BLaER1 (cell line): ENCODE measurements at regions not wholly inside any gene's neighbourhood (a gene's known extent, or its start where the extent isn't known, plus 50 kb on each side); places are given as distances from the start of the nearest gene placed in this dataset.

Source experiments
- H3K27ac ChIP-seq: shearing (Covaris generic); formaldehyde crosslinking; 2 replicates; pipeline ENCODE4 v1.8.1; 2022
- H3K27me3 ChIP-seq: shearing (Covaris generic); formaldehyde crosslinking; 2 replicates; pipeline ENCODE4 v1.8.1; 2022
- H3K36me3 ChIP-seq: shearing (Covaris generic); formaldehyde crosslinking; 2 replicates; pipeline ENCODE4 v1.8.1; 2022
- H3K4me1 ChIP-seq: shearing (Covaris generic); formaldehyde crosslinking; 2 replicates; pipeline ENCODE4 v1.8.1; 2022
- H3K4me2 ChIP-seq: shearing (Covaris generic); formaldehyde crosslinking; 2 replicates; pipeline ENCODE4 v1.8.1; 2022
- H3K4me3 ChIP-seq: shearing (Covaris generic); formaldehyde crosslinking; 2 replicates; pipeline ENCODE4 v1.8.1; 2022
- H3K9ac ChIP-seq: shearing (Covaris generic); formaldehyde crosslinking; 2 replicates; pipeline ENCODE4 v1.8.1; 2022
- H3K9me3 ChIP-seq: shearing (Covaris generic); formaldehyde crosslinking; 2 replicates; pipeline ENCODE4 v1.8.1; 2022
- H4K20me1 ChIP-seq: shearing (Covaris generic); formaldehyde crosslinking; 2 replicates; pipeline ENCODE4 v1.8.1; 2022
- Cebpa-rat ChIP-seq: shearing (Covaris generic); IDR thresholded peaks from 2 replicates; pipeline ENCODE4 v1.8.1; 2022

- no peak overlapping the region for H3K4me2 ChIP-seq
- H3K27ac ChIP-seq = no peak overlapping the region
- no peak overlapping the region for H3K4me3 ChIP-seq
- H3K27me3 ChIP-seq = no peaks in the 10 kb centered on the region
- peaks cover 41% of the 10 kb centered on the region for H3K9me3 ChIP-seq
- no peak for TF ChIP-seq Cebpa-rat
- H3K4me1 ChIP-seq = no peaks in the 10 kb centered on the region
- no peak overlapping the region for H3K9ac ChIP-seq
- no peaks in the 10 kb centered on the region for H3K36me3 ChIP-seq
- no peaks in the 10 kb centered on the region for H4K20me1 ChIP-seq
These were observed 102.3 kb upstream of the MAP3K1 start for GRCh38 chr5:56712895-56713591.

- Histone ChIP-seq H3K4me3 (no peak overlapping the region), H3K27ac (no peak overlapping the region), H3K36me3 (no peaks in the 10 kb centered on the region), H3K27me3 (no peaks in the 10 kb centered on the region), H3K9me3 (peaks cover 51% of the 10 kb centered on the region), H3K4me2 (no peak overlapping the region), H3K4me1 (peaks cover 4% of the 10 kb centered on the region; the same call in 1 of the 2 replicates), H3K9ac (no peak overlapping the region), H4K20me1 (no peaks in the 10 kb centered on the region)
- TF ChIP-seq Cebpa-rat = no peak
These were observed 104.3 kb upstream of the MAP3K1 start for GRCh38 chr5:56710826-56711590.

- Histone ChIP-seq H3K4me1 (peaks cover 34% of the 10 kb centered on the region), H3K4me2 (no peak overlapping the region), H3K4me3 (no peak overlapping the region), H4K20me1 (no peaks in the 10 kb centered on the region), H3K9ac (no peak overlapping the region), H3K27ac (no peak overlapping the region), H3K9me3 (peaks cover 39% of the 10 kb centered on the region), H3K36me3 (no peaks in the 10 kb centered on the region), H3K27me3 (no peaks in the 10 kb centered on the region)
- TF ChIP-seq Cebpa-rat = no peak
These were observed 108.8 kb upstream of the MAP3K1 start for GRCh38 chr5:56706504-56706903.

GRCh38 chr5:56705217-56705616 is 110.1 kb upstream of the MAP3K1 start:
- H3K36me3 ChIP-seq = no peaks in the 10 kb centered on the region
- peak overlapping the region; percentile 25 for H3K4me2 ChIP-seq
- no peak for TF ChIP-seq Cebpa-rat
- peaks cover 28% of the 10 kb centered on the region for H3K9me3 ChIP-seq
- H3K9ac ChIP-seq = no peak overlapping the region
- H3K4me1 ChIP-seq = peaks cover 47% of the 10 kb centered on the region
- no peak overlapping the region for H3K27ac ChIP-seq
- H4K20me1 ChIP-seq = no peaks in the 10 kb centered on the region
- no peak overlapping the region for H3K4me3 ChIP-seq
- H3K27me3 ChIP-seq = no peaks in the 10 kb centered on the region

- Histone ChIP-seq H3K36me3 (no peaks in the 10 kb centered on the region), H3K27me3 (no peaks in the 10 kb centered on the region), H3K4me2 (0 out of 2 replicates have a peak overlapping the region, but pooled peaks have one; percentile 5), H3K4me1 (peaks cover 59% of the 10 kb centered on the region), H3K27ac (no peak overlapping the region), H3K9me3 (peaks cover 19% of the 10 kb centered on the region), H4K20me1 (no peaks in the 10 kb centered on the region), H3K9ac (no peak overlapping the region), H3K4me3 (no peak overlapping the region)
- TF ChIP-seq Cebpa-rat = no peak
These were observed 111.4 kb upstream of the MAP3K1 start for GRCh38 chr5:56703952-56704351.

DNA sequence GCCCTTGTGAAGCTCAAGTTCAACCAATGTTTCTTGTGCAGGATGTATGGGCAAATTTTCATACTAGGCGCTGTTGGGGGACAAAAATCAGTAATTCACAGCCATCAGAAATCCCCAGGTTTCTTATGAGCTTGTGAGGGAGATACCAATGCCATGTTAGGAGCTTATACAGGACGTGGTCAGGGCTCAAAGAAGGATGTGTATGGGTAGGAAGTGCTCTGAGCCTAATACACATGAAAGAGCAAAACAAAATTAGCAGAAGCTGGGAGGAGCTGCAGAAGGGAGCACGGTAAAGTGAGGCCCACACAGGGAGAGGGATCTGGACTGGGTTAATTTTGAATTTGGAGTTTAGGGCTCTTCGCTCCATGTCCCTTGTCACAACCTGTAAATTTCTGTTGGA is 114.6 kb upstream of the MAP3K1 start:
- H3K4me2 ChIP-seq = peak overlapping the region; percentile 82
- no peaks in the 10 kb centered on the region for H3K36me3 ChIP-seq
- no peak overlapping the region for H3K4me3 ChIP-seq
- no peaks in the 10 kb centered on the region for H4K20me1 ChIP-seq
- H3K27ac ChIP-seq = peak overlapping the region; percentile 92
- H3K27me3 ChIP-seq = no peaks in the 10 kb centered on the region
- H3K9ac ChIP-seq = peak overlapping the region; percentile 21; the same call in 1 of the 2 replicates
- no peaks in the 10 kb centered on the region for H3K9me3 ChIP-seq
- H3K4me1 ChIP-seq = peaks cover 88% of the 10 kb centered on the region
- no peak for TF ChIP-seq Cebpa-rat

- Histone ChIP-seq H3K4me3 (peak overlapping the region; percentile 13; the same call in 1 of the 2 replicates), H3K27ac (peak overlapping the region; percentile 92), H3K27me3 (no peaks in the 10 kb centered on the region), H3K9me3 (no peaks in the 10 kb centered on the region), H3K9ac (peak overlapping the region; percentile 79), H3K4me2 (peak overlapping the region; percentile 82), H3K36me3 (no peaks in the 10 kb centered on the region), H3K4me1 (peaks cover 88% of the 10 kb centered on the region), H4K20me1 (no peaks in the 10 kb centered on the region)
- TF ChIP-seq Cebpa-rat = no peak
These were observed 115.8 kb upstream of the MAP3K1 start for GRCh38 chr5:56699538-56699937.

DNA sequence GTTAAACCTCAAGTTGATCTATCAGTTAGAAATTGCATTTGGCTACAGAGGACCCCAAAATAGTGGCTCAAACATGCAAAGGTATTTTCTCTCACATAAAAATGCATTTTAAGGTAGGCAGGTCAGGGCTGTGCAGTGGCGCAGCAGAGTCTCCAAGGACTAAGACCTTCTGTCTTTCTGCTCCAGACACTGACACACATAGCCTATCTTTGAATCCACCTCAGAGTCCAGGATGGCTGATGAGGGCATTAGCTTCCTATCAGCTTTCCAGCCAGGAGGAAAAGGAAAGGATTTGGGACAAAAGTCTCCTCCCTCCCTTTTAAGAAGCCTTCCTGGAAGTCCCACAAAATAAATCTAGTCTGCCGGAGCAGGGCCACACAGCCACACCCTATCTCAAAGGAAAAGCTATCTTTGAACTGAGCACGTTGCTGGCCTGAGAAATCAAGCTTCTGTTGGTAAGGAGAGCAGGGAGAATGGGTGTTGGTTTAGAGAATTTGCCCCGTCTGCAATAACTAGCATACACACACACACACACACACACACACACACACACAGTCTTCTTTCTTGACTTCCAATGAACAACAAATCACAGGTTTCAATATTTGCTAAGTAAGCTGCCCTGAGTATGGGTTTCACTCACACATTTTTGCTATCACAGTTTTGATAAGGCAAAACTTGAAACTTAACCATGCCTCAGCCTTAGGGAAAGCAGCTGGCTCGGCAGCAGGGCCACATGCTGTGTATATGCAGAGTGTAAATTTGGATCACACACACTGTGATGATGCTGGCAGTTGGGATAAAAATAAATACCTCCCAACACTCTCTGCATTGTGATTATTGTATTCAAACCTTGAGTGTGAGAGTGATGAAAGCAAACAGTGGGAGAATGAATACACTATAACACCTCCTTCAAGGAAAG is 116.6 kb upstream of the MAP3K1 start:
- peak overlapping the region; percentile 13; the same call in 1 of the 2 replicates for H3K4me3 ChIP-seq
- no peaks in the 10 kb centered on the region for H3K9me3 ChIP-seq
- peaks cover 88% of the 10 kb centered on the region for H3K4me1 ChIP-seq
- H3K36me3 ChIP-seq = no peaks in the 10 kb centered on the region
- H4K20me1 ChIP-seq = no peaks in the 10 kb centered on the region
- H3K9ac ChIP-seq = peak overlapping the region; percentile 79
- peak overlapping the region; percentile 92 for H3K27ac ChIP-seq
- peak overlapping the region; percentile 82 for H3K4me2 ChIP-seq
- no peaks in the 10 kb centered on the region for H3K27me3 ChIP-seq
- no peak for TF ChIP-seq Cebpa-rat

DNA sequence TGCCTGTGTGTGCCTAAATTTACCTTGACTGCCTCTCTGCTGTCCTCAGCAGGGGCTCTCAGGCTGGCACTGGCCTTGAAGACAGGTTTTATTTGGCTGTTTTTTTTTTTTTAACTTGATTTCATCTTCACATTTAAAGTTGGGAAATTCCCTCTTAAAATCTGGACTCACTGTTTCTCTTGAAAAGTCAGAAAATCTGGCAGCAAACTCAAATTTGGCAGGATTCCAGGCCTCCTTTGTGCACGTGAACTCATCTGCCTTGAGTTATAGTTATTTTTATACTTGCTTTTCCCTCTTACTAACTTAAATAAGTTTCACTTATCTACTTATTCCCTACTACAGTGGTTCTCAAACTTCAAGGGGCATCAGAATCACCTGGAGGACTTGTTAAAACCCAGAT is 118.4 kb upstream of the MAP3K1 start:
- H3K4me2 ChIP-seq = peak overlapping the region; percentile 82

More for the DNA sequence above, 118.4 kb upstream of the MAP3K1 start:
- no peaks in the 10 kb centered on the region for H3K36me3 ChIP-seq
- H3K27me3 ChIP-seq = no peaks in the 10 kb centered on the region
- no peak overlapping the region for H3K4me3 ChIP-seq
- no peaks in the 10 kb centered on the region for H4K20me1 ChIP-seq
- peaks cover 99% of the 10 kb centered on the region for H3K4me1 ChIP-seq
- no peaks in the 10 kb centered on the region for H3K9me3 ChIP-seq
- peak overlapping the region; percentile 92 for H3K27ac ChIP-seq
- peak overlapping the region; percentile 58 for H3K9ac ChIP-seq
- TF ChIP-seq Cebpa-rat = no peak
